PC-3 (cell line): ENCODE measurements at regions not wholly inside any gene's neighbourhood (a gene's known extent, or its start where the extent isn't known, plus 50 kb on each side); places are given as distances from the start of the nearest gene placed in this dataset.

Source experiments
- ATAC-seq: fragments of 200-7000 bp; cut with Tn5 transposase; 2 replicates; pipeline ENCODE4 v1.9.1; 2020; ENCODE audit warnings: mild to moderate bottlenecking, moderate library complexity
- BruUV-seq: library from RNA; stranded (reverse); fragments of 400-500 nt; replicated peaks from 2 replicates; lab custom pipeline; 2021; lab: Mats Ljungman, UMichigan
- CTCF ChIA-PET: fragments of 300-600 bp; sonication (Branson Sonifier 250); formaldehyde crosslinking; loops from one replicate; lab custom pipeline; 2022; ENCODE audit warnings: antibody characterized with exemption; lab: Charles Lee
- POLR2A ChIA-PET: fragments of 300-600 bp; sonication (Branson Sonifier 250); formaldehyde crosslinking; loops from one replicate; lab custom pipeline; 2022; ENCODE audit warnings: antibody characterized with exemption; ENCODE audit not compliant: unreplicated experiment; lab: Charles Lee
- DNase-seq: peaks from one replicate; pipeline ENCODE4 v3.0.0-alpha.2; 2015
- H2AFZ ChIP-seq: fragments of 300-600 bp; sonication (generic); 2 replicates; pipeline ENCODE4 v1.6.0; 2016; ENCODE audit warnings: antibody characterized with exemption, low read length
- H3F3A ChIP-seq: fragments of 300-600 bp; sonication (generic); one replicate; pipeline ENCODE4 v1.6.0; 2017; ENCODE audit warnings: antibody characterized with exemption, low read length, control low read depth, mild to moderate bottlenecking; ENCODE audit not compliant: unreplicated experiment
- H3K27ac ChIP-seq: fragments of 300-600 bp; sonication (generic); 2 replicates; pipeline ENCODE4 v1.5.1; 2016; ENCODE audit warnings: mild to moderate bottlenecking, low read length
- H3K27me3 ChIP-seq: fragments of 300-600 bp; sonication (generic); 2 replicates; pipeline ENCODE4 v1.6.1; 2016; ENCODE audit warnings: low read length, mixed read lengths
- H3K36me3 ChIP-seq: fragments of 300-600 bp; sonication (generic); 2 replicates; pipeline ENCODE4 v1.6.1; 2016; ENCODE audit warnings: low read depth, mixed run types, low read length, mixed read lengths
- H3K4me1 ChIP-seq: fragments of 300-600 bp; sonication (generic); 2 replicates; pipeline ENCODE4 v1.5.1; 2016; ENCODE audit warnings: low read length; ENCODE audit not compliant: insufficient read depth
- H3K4me2 ChIP-seq: fragments of 300-600 bp; sonication (generic); 2 replicates; pipeline ENCODE4 v1.6.0; 2016; ENCODE audit warnings: low read length
- H3K4me3 ChIP-seq: fragments of 300-600 bp; sonication (generic); 2 replicates; pipeline ENCODE4 v1.5.1; 2016; ENCODE audit warnings: mild to moderate bottlenecking, low read length, mixed read lengths
- H3K79me2 ChIP-seq: fragments of 300-600 bp; sonication (generic); 2 replicates; pipeline ENCODE4 v1.6.1; 2017; ENCODE audit warnings: low read length, mixed read lengths
- H3K9ac ChIP-seq: fragments of 300-600 bp; sonication (generic); 2 replicates; pipeline ENCODE4 v1.6.0; 2016; ENCODE audit warnings: mild to moderate bottlenecking, low read length
- H3K9me2 ChIP-seq: fragments of 300-600 bp; sonication (generic); replicated peaks from 2 replicates; pipeline ENCODE4 v1.6.1; 2016; ENCODE audit warnings: mixed run types, low read length, mixed read lengths
- H3K9me3 ChIP-seq: fragments of 300-600 bp; sonication (generic); 2 replicates; pipeline ENCODE4 v1.6.1; 2016; ENCODE audit warnings: low read length, mixed read lengths
- H4K20me1 ChIP-seq: fragments of 300-600 bp; sonication (generic); 2 replicates; pipeline ENCODE4 v1.6.1; 2016; ENCODE audit warnings: low read length, mixed read lengths
- EZH2 ChIP-seq: fragments of 300-600 bp; sonication (generic); IDR thresholded peaks from one replicate; pipeline ENCODE4 v1.6.1; 2017; ENCODE audit warnings: antibody characterized with exemption, mild to moderate bottlenecking, low read length; ENCODE audit not compliant: unreplicated experiment
- EZH2phosphoT487 ChIP-seq: fragments of 300-600 bp; sonication (generic); IDR thresholded peaks from 2 replicates; pipeline ENCODE4 v1.6.1; 2018; ENCODE audit warnings: mild to moderate bottlenecking, antibody characterized with exemption, low read length, borderline replicate concordance
- intact Hi-C: fragments of 100-400 bp; cut with micrococcal nuclease; formaldehyde crosslinking; loops from 2 replicates; pipeline ENCODE4 v1.9.0; 2023
- TF ChIP-seq, protein P1 (sequence below): fragments of 300-600 bp; sonication (generic); conservative IDR thresholded peaks from 2 replicates; pipeline ENCODE4 v1.5.1; 2017; ENCODE audit warnings: antibody characterized with exemption, low read depth, mild to moderate bottlenecking, low read length

DNA sequence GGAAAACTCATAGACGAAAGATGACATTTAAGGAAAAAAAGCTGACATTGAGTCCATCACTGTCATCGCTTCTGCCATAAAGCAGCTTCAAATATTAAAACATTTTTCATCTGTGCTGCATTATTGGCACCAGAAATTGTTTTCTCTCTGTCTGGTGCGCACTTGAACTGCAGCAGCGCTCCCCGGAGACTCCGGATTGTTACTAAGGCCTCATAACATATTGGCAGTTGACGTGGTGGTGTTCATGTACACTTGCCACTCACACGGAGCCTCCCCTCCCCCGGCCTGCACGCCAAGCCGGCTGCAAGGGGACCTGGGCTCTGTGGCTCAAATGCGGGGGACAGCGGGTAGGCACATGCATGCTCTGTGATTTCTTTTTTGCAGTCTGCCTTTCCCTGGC lies 203.2 kb downstream of the TSHZ3 start:
- POLR2A ChIA-PET = no interaction called here
- Histone ChIP-seq H3K4me3 (no peak overlapping the region), H3K9me2 (no peaks in the 10 kb centered on the region), H3K36me3 (no peaks in the 10 kb centered on the region), H3K9ac (no peak overlapping the region), H2AFZ (no peak overlapping the region), H3K27me3 (no peaks in the 10 kb centered on the region), H3K9me3 (no peaks in the 10 kb centered on the region), H3K27ac (no peak overlapping the region), H3F3A (no peaks in the 10 kb centered on the region), H3K4me1 (no peaks in the 10 kb centered on the region), H3K4me2 (no peak overlapping the region), H4K20me1 (no peaks in the 10 kb centered on the region), H3K79me2 (no peaks in the 10 kb centered on the region)
- no peak for ATAC-seq
- DNase-seq = no peak
- intact Hi-C loops = no loop called here
- BruUV-seq = no TSS peak
- TF ChIP-seq EZH2 = no peak
- no peak for TF ChIP-seq EZH2phosphoT487
- TF ChIP-seq, protein P1, sequence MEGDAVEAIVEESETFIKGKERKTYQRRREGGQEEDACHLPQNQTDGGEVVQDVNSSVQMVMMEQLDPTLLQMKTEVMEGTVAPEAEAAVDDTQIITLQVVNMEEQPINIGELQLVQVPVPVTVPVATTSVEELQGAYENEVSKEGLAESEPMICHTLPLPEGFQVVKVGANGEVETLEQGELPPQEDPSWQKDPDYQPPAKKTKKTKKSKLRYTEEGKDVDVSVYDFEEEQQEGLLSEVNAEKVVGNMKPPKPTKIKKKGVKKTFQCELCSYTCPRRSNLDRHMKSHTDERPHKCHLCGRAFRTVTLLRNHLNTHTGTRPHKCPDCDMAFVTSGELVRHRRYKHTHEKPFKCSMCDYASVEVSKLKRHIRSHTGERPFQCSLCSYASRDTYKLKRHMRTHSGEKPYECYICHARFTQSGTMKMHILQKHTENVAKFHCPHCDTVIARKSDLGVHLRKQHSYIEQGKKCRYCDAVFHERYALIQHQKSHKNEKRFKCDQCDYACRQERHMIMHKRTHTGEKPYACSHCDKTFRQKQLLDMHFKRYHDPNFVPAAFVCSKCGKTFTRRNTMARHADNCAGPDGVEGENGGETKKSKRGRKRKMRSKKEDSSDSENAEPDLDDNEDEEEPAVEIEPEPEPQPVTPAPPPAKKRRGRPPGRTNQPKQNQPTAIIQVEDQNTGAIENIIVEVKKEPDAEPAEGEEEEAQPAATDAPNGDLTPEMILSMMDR = no peak
- CTCF ChIA-PET = no interaction called here

DNA sequence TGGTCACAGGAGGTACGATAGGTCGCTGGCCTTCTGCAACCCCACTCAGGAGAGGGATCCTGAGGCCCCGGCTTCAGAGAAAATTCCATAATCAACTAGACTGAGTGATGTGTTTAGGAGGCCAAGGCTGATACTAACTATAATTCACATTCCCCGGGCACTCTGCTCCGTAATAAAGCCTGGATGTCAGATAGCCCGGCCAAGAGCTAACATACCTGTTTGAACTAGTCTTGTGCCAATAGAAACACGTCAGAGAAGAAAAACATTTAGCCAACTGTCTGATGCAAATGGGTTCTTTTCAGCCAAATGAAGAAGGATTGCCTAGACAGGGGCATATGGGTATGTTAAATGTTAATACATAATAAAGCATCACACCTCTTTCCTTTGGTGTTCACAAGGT lies 204.2 kb downstream of the TSHZ3 start:
- TF ChIP-seq, protein P1 = no peak
- TF ChIP-seq EZH2phosphoT487 = no peak
- no peak for TF ChIP-seq EZH2
- intact Hi-C loops = no loop called here
- Histone ChIP-seq H3K9ac (no peak overlapping the region), H3K79me2 (no peaks in the 10 kb centered on the region), H3K9me2 (no peaks in the 10 kb centered on the region), H3K36me3 (no peaks in the 10 kb centered on the region), H3K4me1 (no peaks in the 10 kb centered on the region), H3K27ac (no peak overlapping the region), H3K27me3 (no peaks in the 10 kb centered on the region), H2AFZ (no peak overlapping the region), H3K4me3 (no peak overlapping the region), H3F3A (no peaks in the 10 kb centered on the region), H3K9me3 (no peaks in the 10 kb centered on the region), H4K20me1 (no peaks in the 10 kb centered on the region), H3K4me2 (no peak overlapping the region)
- no TSS peak for BruUV-seq
- ChIA-PET CTCF (no interaction called here), POLR2A (no interaction called here)
- ATAC-seq = no peak
- no peak for DNase-seq

DNA sequence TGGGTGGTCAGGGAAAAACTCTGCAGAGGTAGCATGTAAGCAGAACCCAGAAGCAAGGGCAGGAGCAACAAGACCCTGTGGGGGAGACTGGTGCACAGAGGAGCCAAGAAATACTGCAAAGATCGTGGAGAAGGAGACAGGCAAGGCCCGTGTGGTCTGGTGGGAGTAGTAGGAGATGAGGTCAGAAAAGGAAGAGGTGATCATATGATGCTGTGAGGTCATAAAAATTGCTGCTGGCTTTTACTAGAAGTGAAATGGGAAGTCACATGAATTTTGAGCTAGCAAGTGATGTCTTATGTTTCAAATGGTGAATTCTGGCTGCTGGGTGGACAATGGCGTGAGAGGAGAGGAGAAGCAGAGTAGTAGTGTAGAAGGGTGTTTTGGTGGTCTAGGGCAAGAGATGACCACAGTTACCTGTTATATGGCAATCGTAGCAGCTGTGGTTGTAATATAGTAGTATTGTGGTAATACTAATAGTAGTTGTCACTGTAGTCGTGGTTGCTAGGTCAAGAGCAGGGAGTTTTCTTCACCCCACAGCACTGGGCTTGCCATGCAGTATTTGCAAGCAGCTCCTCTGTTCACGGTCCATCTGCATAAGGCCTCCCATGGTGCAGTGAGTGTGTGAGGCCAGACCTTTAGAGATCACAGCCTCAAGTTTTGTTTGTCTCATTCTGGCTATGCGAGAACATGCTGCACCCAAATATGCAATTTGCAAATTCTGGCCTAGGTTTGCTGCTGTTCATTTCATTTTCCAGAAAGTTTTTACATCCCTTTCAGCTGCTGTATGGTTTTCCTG lies 205.0 kb downstream of the TSHZ3 start:
- no peak overlapping the region for H3K4me3 ChIP-seq
- POLR2A ChIA-PET = no interaction called here
- intact Hi-C loops = no loop called here
- no peak overlapping the region for H3K9ac ChIP-seq
- DNase-seq = no peak
- ATAC-seq = no peak
- TF ChIP-seq, protein P1 = no peak
- no peak for TF ChIP-seq EZH2phosphoT487
- no peaks in the 10 kb centered on the region for H3K4me1 ChIP-seq
- no peaks in the 10 kb centered on the region for H3K36me3 ChIP-seq
- no peaks in the 10 kb centered on the region for H3F3A ChIP-seq
- no peak overlapping the region for H3K4me2 ChIP-seq
- H3K9me2 ChIP-seq = no peaks in the 10 kb centered on the region
- CTCF ChIA-PET = no interaction called here
- H3K27ac ChIP-seq = no peak overlapping the region
- H2AFZ ChIP-seq = no peak overlapping the region
- BruUV-seq = no TSS peak
- H3K27me3 ChIP-seq = no peaks in the 10 kb centered on the region
- no peaks in the 10 kb centered on the region for H3K9me3 ChIP-seq
- H3K79me2 ChIP-seq = no peaks in the 10 kb centered on the region
- no peaks in the 10 kb centered on the region for H4K20me1 ChIP-seq
